Neuronal stem cell (in vitro differentiated cells): ENCODE measurements at regions not wholly inside any gene's neighbourhood (a gene's known extent, or its start where the extent isn't known, plus 50 kb on each side); places are given as distances from the start of the nearest gene placed in this dataset.

Experiments
- DNase-seq: peaks from one replicate; pipeline ENCODE4 v3.0.0-alpha.2; 2013; ENCODE audit warnings: low spot score
- H2AFZ ChIP-seq: one replicate; pipeline ENCODE4 v1.6.1; 2013; ENCODE audit warnings: mild to moderate bottlenecking, low read length, inconsistent platforms
- H2AK5ac ChIP-seq: 2 replicates; pipeline ENCODE4 v1.6.1; 2013; ENCODE audit warnings: low read depth, mild to moderate bottlenecking, inconsistent platforms, low read length, moderate library complexity, mixed read lengths
- H2BK120ac ChIP-seq: 2 replicates; pipeline ENCODE4 v1.6.1; 2013; ENCODE audit warnings: low read depth, mild to moderate bottlenecking, inconsistent platforms, low read length, moderate library complexity, mixed read lengths
- H2BK12ac ChIP-seq: one replicate; pipeline ENCODE4 v1.6.1; 2013; ENCODE audit warnings: low read length, inconsistent platforms
- H2BK15ac ChIP-seq: 2 replicates; pipeline ENCODE4 v1.6.1; 2013; ENCODE audit warnings: mild to moderate bottlenecking, low read length, inconsistent platforms, mixed read lengths
- H2BK5ac ChIP-seq: one replicate; pipeline ENCODE4 v1.6.1; 2013; ENCODE audit warnings: inconsistent platforms, mild to moderate bottlenecking, low read length, moderate library complexity
- H3K14ac ChIP-seq: one replicate; pipeline ENCODE4 v1.6.1; 2013; ENCODE audit warnings: low read length, inconsistent platforms
- H3K18ac ChIP-seq: 2 replicates; pipeline ENCODE4 v1.6.1; 2013; ENCODE audit warnings: low read length, inconsistent platforms
- H3K23ac ChIP-seq: 2 replicates; pipeline ENCODE4 v1.6.1; 2013; ENCODE audit warnings: low read depth, mild to moderate bottlenecking, mixed read lengths, low read length, inconsistent platforms; ENCODE audit not compliant: poor library complexity
- H3K27ac ChIP-seq: replicated peaks from 3 replicates; pipeline ENCODE4 v1.5.1; 2013; ENCODE audit warnings: low read length, inconsistent platforms
- H3K27me3 ChIP-seq, 3 experiments: 2 replicates each; pipeline ENCODE4 v1.6.1; 2013; ENCODE audit warnings: low read length in 3 of 3, mild to moderate bottlenecking in 2 of 3, inconsistent platforms in 1 of 3, low read depth in 1 of 3, mixed read lengths in 1 of 3, moderate library complexity in 1 of 3; ENCODE audit not compliant: control insufficient read depth in 3 of 3, insufficient read depth in 3 of 3
- H3K36me3 ChIP-seq, 2 donors: replicated peaks in 1 of 2; 2 replicates each; pipeline ENCODE4 v1.6.1; 2013; ENCODE audit warnings: low read length in 2 of 2; ENCODE audit not compliant: control insufficient read depth in 2 of 2, insufficient read depth in 2 of 2
- H3K4ac ChIP-seq: 2 replicates; pipeline ENCODE4 v1.6.1; 2013; ENCODE audit warnings: inconsistent platforms, mild to moderate bottlenecking, low read length, moderate library complexity
- H3K4me1 ChIP-seq, 2 donors: 1 replicate in 1 of 2; 2 replicates in 1 of 2; pipeline ENCODE4 v1.6.1; 2013; ENCODE audit warnings: low read length in 2 of 2, low read depth in 1 of 2; ENCODE audit not compliant: control insufficient read depth in 2 of 2, insufficient read depth in 1 of 2
- H3K4me2 ChIP-seq: one replicate; pipeline ENCODE4 v1.6.1; 2013; ENCODE audit warnings: mild to moderate bottlenecking, low read length, inconsistent platforms; ENCODE audit not compliant: insufficient read depth, poor library complexity, severe bottlenecking
- H3K4me3 ChIP-seq, 2 donors: 2 replicates each; pipeline ENCODE4 v1.5.1; 2013; ENCODE audit warnings: low read length in 2 of 2, mild to moderate bottlenecking in 2 of 2, inconsistent platforms in 1 of 2, moderate library complexity in 1 of 2
- H3K79me1 ChIP-seq: one replicate; pipeline ENCODE4 v1.6.1; 2013; ENCODE audit warnings: low read depth, mild to moderate bottlenecking, inconsistent platforms, low read length, moderate library complexity
- H3K9ac ChIP-seq: one replicate; pipeline ENCODE4 v1.6.1; 2013; ENCODE audit warnings: mild to moderate bottlenecking, low read depth, low read length, inconsistent platforms; ENCODE audit not compliant: poor library complexity
- H3K9me3 ChIP-seq, 2 donors: replicated peaks in 1 of 2; 2 replicates each; pipeline versions ENCODE3 to v1.6.1; 2013; ENCODE audit warnings: low read length in 2 of 2, mild to moderate bottlenecking in 2 of 2, inconsistent platforms in 1 of 2, low read depth in 1 of 2, mixed read lengths in 1 of 2, moderate library complexity in 1 of 2; ENCODE audit not compliant: control insufficient read depth in 2 of 2, insufficient read depth in 1 of 2
- H4K8ac ChIP-seq: one replicate; pipeline ENCODE4 v1.6.1; 2013; ENCODE audit warnings: low read depth, mild to moderate bottlenecking, inconsistent platforms, low read length, moderate library complexity
- H4K91ac ChIP-seq: one replicate; pipeline ENCODE4 v1.6.1; 2013; ENCODE audit warnings: low read length, low read depth, mild to moderate bottlenecking, inconsistent platforms; ENCODE audit not compliant: poor library complexity
- WGBS, 2 donors: extraction: QIAGEN DNeasy Blood & Tissue Kit; methylation state at CpG; one replicate each; pipeline ENCODE4 v1.1.7; 2013; ENCODE audit warnings: missing lambda C conversion rate in 2 of 2, mixed read lengths in 1 of 2; ENCODE audit not compliant: insufficient read length in 2 of 2, insufficient replicate concordance in 1 of 2; ENCODE audit errors: extremely low coverage in 2 of 2; 5-methylcytosine and 5-hydroxymethylcytosine counted together

GRCh38 chr9:31471010-31471409, 913.4 kb upstream of the ACO1 start:
- Histone ChIP-seq H2BK12ac (no peak overlapping the region), H2BK15ac (no peak overlapping the region), H3K14ac (no peak overlapping the region), H3K4me1 (peaks cover 0 to 3% of the 10 kb centered on the region in 2 donors), H4K91ac (no peak overlapping the region), H3K9ac (no peak overlapping the region), H3K4ac (no peak overlapping the region), H2BK5ac (no peak overlapping the region), H3K18ac (no peak overlapping the region), H3K36me3 (no peaks in the 10 kb centered on the region), H3K27me3 (no peaks in the 10 kb centered on the region), H4K8ac (no peak overlapping the region), H3K23ac (no peak overlapping the region), H3K79me1 (no peaks in the 10 kb centered on the region), H3K27ac (no peak overlapping the region), H3K4me3 (no peak overlapping the region), H3K4me2 (no peak overlapping the region), H2AFZ (peak overlapping the region; percentile 9), H2AK5ac (no peak overlapping the region), H2BK120ac (no peak overlapping the region), H3K9me3 (no peaks in the 10 kb centered on the region)
- WGBS, 2 donors = no CpG with 5 or more reads among the region's 7 CpGs
- DNase-seq = no peak

- no peak overlapping the region for H2BK120ac ChIP-seq
- H3K27me3 ChIP-seq = no peaks in the 10 kb centered on the region
- DNase-seq = no peak
- no peak overlapping the region for H3K4ac ChIP-seq
- peak overlapping the region; percentile 42 for H3K14ac ChIP-seq
- H3K9me3 ChIP-seq = no peaks in the 10 kb centered on the region
- no peak overlapping the region for H2BK12ac ChIP-seq
- no peak overlapping the region for H2BK15ac ChIP-seq
- H2AK5ac ChIP-seq = no peak overlapping the region
- H3K4me3 ChIP-seq = no peak overlapping the region
- peak overlapping the region; percentile 42 for H3K18ac ChIP-seq
- H2AFZ ChIP-seq = no peak overlapping the region
- H4K8ac ChIP-seq = no peak overlapping the region
- no peak overlapping the region for H3K4me2 ChIP-seq
- H3K36me3 ChIP-seq = no peaks in the 10 kb centered on the region
- H3K4me1 ChIP-seq = no peaks in the 10 kb centered on the region
- no peaks in the 10 kb centered on the region for H3K79me1 ChIP-seq
- H4K91ac ChIP-seq = no peak overlapping the region
- no peak overlapping the region for H3K9ac ChIP-seq
- no peak overlapping the region for H3K23ac ChIP-seq
- no peak overlapping the region for H2BK5ac ChIP-seq
- H3K27ac ChIP-seq = no peak overlapping the region
Measured at GRCh38 chr9:31486630-31487029, 897.8 kb upstream of the ACO1 start.

- Histone ChIP-seq H2BK12ac (no peak overlapping the region), H3K18ac (no peak overlapping the region), H2BK15ac (no peak overlapping the region), H3K23ac (no peak overlapping the region), H3K27me3 (no peaks in the 10 kb centered on the region), H3K27ac (no peak overlapping the region), H3K9ac (no peak overlapping the region), H2BK120ac (no peak overlapping the region), H4K8ac (no peak overlapping the region), H3K4me3 (no peak overlapping the region), H3K79me1 (no peaks in the 10 kb centered on the region), H2AK5ac (no peak overlapping the region), H3K9me3 (no peaks in the 10 kb centered on the region), H3K36me3 (no peaks in the 10 kb centered on the region), H3K4me1 (no peaks in the 10 kb centered on the region), H2BK5ac (no peak overlapping the region), H3K14ac (no peak overlapping the region), H4K91ac (no peak overlapping the region), H3K4ac (no peak overlapping the region), H2AFZ (no peak overlapping the region), H3K4me2 (no peak overlapping the region)
- DNase-seq = no peak
- WGBS, 2 donors = no CpG with 5 or more reads among the region's 4 CpGs
Measured at GRCh38 chr9:31490551-31491106, 893.8 kb upstream of the ACO1 start.

DNA sequence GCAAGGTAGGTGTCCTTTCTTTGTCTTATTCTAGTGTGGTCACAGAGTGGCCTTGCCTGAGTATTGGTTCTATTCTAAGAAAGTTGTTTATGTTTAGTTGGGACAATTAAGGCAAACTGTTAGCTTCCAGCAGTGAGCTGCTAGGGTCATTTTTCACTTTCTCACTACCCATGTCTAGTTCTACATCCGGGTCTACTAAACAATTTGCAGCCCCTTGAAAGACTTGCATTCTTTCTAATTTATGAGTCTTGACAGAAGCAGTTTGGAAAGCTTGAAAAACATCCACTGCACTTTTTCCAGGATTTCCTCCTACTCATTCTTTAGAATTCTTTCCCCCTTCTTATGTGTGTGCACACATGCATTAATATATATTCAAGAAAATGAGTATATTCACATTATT, 892.2 kb upstream of the ACO1 start:
- H3K9me3 ChIP-seq = peaks cover 0 to 3% of the 10 kb centered on the region in 2 donors
- H3K4me2 ChIP-seq = no peak overlapping the region
- H3K18ac ChIP-seq = no peak overlapping the region
- no peak overlapping the region for H2BK12ac ChIP-seq
- H3K14ac ChIP-seq = no peak overlapping the region
- peak overlapping the region; percentile 77 for H2AFZ ChIP-seq
- H3K79me1 ChIP-seq = no peaks in the 10 kb centered on the region
- H3K4me1 ChIP-seq = no peaks in the 10 kb centered on the region
- no peak overlapping the region for H3K4ac ChIP-seq
- no peaks in the 10 kb centered on the region for H3K36me3 ChIP-seq
- H2BK5ac ChIP-seq = no peak overlapping the region
- H3K23ac ChIP-seq = no peak overlapping the region
- H4K91ac ChIP-seq = no peak overlapping the region
- no peak overlapping the region for H4K8ac ChIP-seq
- no peak overlapping the region for H3K4me3 ChIP-seq
- H2BK120ac ChIP-seq = no peak overlapping the region
- H3K27ac ChIP-seq = no peak overlapping the region
- no peaks in the 10 kb centered on the region for H3K27me3 ChIP-seq
- no peak for DNase-seq
- no peak overlapping the region for H3K9ac ChIP-seq
- H2AK5ac ChIP-seq = no peak overlapping the region
- no CpG with 5 or more reads among the region's 1 CpG for WGBS, 2 donors
- H2BK15ac ChIP-seq = no peak overlapping the region
